OCI-LY7 (cell line): ENCODE measurements at regions not wholly inside any gene's neighbourhood (a gene's known extent, or its start where the extent isn't known, plus 50 kb on each side); places are given as distances from the start of the nearest gene placed in this dataset.

ENCODE experiments used
- CTCF ChIP-seq: fragments of 200-600 bp; sonication (generic); conservative IDR thresholded peaks from 2 replicates; pipeline ENCODE4 v1.5.1; 2014; ENCODE audit warnings: mild to moderate bottlenecking, antibody characterized with exemption, low read length, moderate library complexity, mixed read lengths
- EZH2phosphoT487 ChIP-seq: fragments of 200-600 bp; sonication (generic); IDR thresholded peaks from 2 replicates; pipeline ENCODE4 v1.6.1; 2018; ENCODE audit warnings: low read depth, borderline replicate concordance, mild to moderate bottlenecking, mixed run types, antibody characterized with exemption, low read length, moderate library complexity, mixed read lengths

GRCh38 chr6:137816133-137816579, 50.9 kb upstream of the TNFAIP3 start:
- TF ChIP-seq CTCF (no peak), EZH2phosphoT487 (no peak)
